Peyer's patch (tissue), 4 donors: ENCODE measurements at regions not wholly inside any gene's neighbourhood (a gene's known extent, or its start where the extent isn't known, plus 50 kb on each side); places are given as distances from the start of the nearest gene placed in this dataset.

Experiments used
- POLR2A ChIP-seq, 2 donors: fragments of 450-650 bp; IDR thresholded peaks; one replicate each; pipeline ENCODE4 v1.5.1; 2017; ENCODE audit warnings: antibody characterized with exemption in 2 of 2, mild to moderate bottlenecking in 2 of 2, moderate library complexity in 2 of 2
- TF ChIP-seq, protein P1 (sequence below), 6 experiments: fragments of 450-650 bp in 4 of 6; fragments of 200-600 bp in 2 of 6; sonication (generic) in 1 of 6; IDR thresholded peaks; one replicate each; pipeline ENCODE4 v1.5.1; 2017 to 2019; ENCODE audit warnings: antibody characterized with exemption in 6 of 6, mild to moderate bottlenecking in 3 of 6, moderate library complexity in 1 of 6

DNA sequence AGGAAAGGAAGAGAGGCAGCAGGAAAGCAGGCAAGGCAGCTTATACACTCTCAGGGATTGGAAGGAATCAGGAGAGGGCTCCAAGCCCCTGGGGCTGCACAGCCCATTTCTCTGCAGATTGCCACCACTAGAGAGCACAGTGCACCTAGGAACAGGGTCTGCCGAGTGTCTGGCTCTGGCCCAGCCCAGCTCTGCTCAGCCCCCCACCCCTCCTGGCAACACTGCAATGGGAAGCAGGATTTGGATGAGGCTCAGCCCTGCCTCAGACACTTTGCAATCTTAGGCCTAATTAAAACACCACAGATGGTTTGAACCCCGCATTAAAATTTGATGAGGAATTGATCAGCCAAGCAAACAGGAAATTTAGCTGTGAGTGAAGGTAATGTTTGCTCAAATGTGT lies 252.7 kb downstream of the DHX35 start:
- TF ChIP-seq, protein P1, sequence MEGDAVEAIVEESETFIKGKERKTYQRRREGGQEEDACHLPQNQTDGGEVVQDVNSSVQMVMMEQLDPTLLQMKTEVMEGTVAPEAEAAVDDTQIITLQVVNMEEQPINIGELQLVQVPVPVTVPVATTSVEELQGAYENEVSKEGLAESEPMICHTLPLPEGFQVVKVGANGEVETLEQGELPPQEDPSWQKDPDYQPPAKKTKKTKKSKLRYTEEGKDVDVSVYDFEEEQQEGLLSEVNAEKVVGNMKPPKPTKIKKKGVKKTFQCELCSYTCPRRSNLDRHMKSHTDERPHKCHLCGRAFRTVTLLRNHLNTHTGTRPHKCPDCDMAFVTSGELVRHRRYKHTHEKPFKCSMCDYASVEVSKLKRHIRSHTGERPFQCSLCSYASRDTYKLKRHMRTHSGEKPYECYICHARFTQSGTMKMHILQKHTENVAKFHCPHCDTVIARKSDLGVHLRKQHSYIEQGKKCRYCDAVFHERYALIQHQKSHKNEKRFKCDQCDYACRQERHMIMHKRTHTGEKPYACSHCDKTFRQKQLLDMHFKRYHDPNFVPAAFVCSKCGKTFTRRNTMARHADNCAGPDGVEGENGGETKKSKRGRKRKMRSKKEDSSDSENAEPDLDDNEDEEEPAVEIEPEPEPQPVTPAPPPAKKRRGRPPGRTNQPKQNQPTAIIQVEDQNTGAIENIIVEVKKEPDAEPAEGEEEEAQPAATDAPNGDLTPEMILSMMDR (IDR thresholded peaks at IDR 0.05), result no peak
- no peak for TF ChIP-seq POLR2A (IDR thresholded peaks at IDR 0.05)
